H1 (cell line): ENCODE measurements at regions not wholly inside any gene's neighbourhood (a gene's known extent, or its start where the extent isn't known, plus 50 kb on each side); places are given as distances from the start of the nearest gene placed in this dataset.

Experiments
- CTCF ChIA-PET: fragments of 300-600 bp; sonication (Branson Sonifier 250); formaldehyde crosslinking; loops from one replicate; lab custom pipeline; 2021; ENCODE audit not compliant: partially characterized antibody; lab: Charles Lee
- POLR2A ChIA-PET: fragments of 300-600 bp; sonication (Branson Sonifier 250); formaldehyde crosslinking; loops from one replicate; lab custom pipeline; 2021; ENCODE audit warnings: inconsistent platforms; ENCODE audit not compliant: partially characterized antibody; lab: Charles Lee
- DNase-seq, 2 experiments: peaks; one replicate each; pipeline versions ENCODE4 v3.0.0 to v3.0.0-alpha.2; 2010 to 2022; ENCODE audit warnings: low spot score in 2 of 2, low read depth in 1 of 2, mixed read lengths in 1 of 2
- FAIRE-seq: peaks from 2 replicates; lab custom pipeline; 2011; peaks lifted over from hg19 to GRCh38; lab: Jason Lieb, UNC
- H2AFZ ChIP-seq: 2 replicates; pipeline ENCODE4 v1.8.1; 2012; ENCODE audit warnings: low read length, inconsistent platforms
- H2AK5ac ChIP-seq: 2 replicates; pipeline ENCODE4 v1.6.1; 2013; ENCODE audit warnings: low read depth, low read length
- H2BK120ac ChIP-seq: replicated peaks from 2 replicates; pipeline ENCODE3; 2013; ENCODE audit warnings: low read depth, low read length, inconsistent platforms
- H2BK12ac ChIP-seq: 2 replicates; pipeline ENCODE4 v1.6.1; 2013; ENCODE audit warnings: low read depth, low read length
- H2BK15ac ChIP-seq: 2 replicates; pipeline ENCODE4 v1.6.1; 2013; ENCODE audit warnings: low read length
- H2BK20ac ChIP-seq: 2 replicates; pipeline ENCODE4 v1.6.1; 2013; ENCODE audit warnings: low read length
- H2BK5ac ChIP-seq: 2 replicates; pipeline ENCODE4 v1.6.1; 2013; ENCODE audit warnings: low read depth, low read length
- H3K14ac ChIP-seq: 2 replicates; pipeline ENCODE4 v1.6.1; 2013; ENCODE audit warnings: inconsistent platforms; ENCODE audit not compliant: insufficient read length
- H3K18ac ChIP-seq: 2 replicates; pipeline ENCODE4 v1.6.1; 2013; ENCODE audit warnings: low read length; ENCODE audit errors: extremely low read depth
- H3K23ac ChIP-seq: 2 replicates; pipeline ENCODE4 v1.6.1; 2013; ENCODE audit warnings: inconsistent platforms; ENCODE audit not compliant: insufficient read length
- H3K23me2 ChIP-seq: 2 replicates; pipeline ENCODE4 v1.6.1; 2013; ENCODE audit warnings: low read depth, low read length
- H3K27ac ChIP-seq: 2 replicates; pipeline ENCODE4 v1.6.1; 2011; ENCODE audit warnings: low read depth, low read length, inconsistent platforms
- H3K27me3 ChIP-seq, 4 experiments: replicated peaks in 1 of 4; 1 replicate in 1 of 4; 2 replicates in 3 of 4; pipeline versions ENCODE4 v1.6.1 to v1.8.1; 2011 to 2013; ENCODE audit warnings: low read length in 3 of 4, mild to moderate bottlenecking in 3 of 4, inconsistent platforms in 2 of 4, mixed read lengths in 2 of 4, moderate library complexity in 1 of 4; ENCODE audit not compliant: control insufficient read depth in 3 of 4, insufficient read depth in 3 of 4; ENCODE audit errors: extremely low read depth in 1 of 4
- H3K36me3 ChIP-seq, 4 experiments: 2 replicates each; pipeline versions ENCODE4 v1.6.1 to v1.8.1; 2011 to 2013; ENCODE audit warnings: mild to moderate bottlenecking in 4 of 4, low read length in 3 of 4, moderate library complexity in 2 of 4, control low read depth in 1 of 4, inconsistent platforms in 1 of 4; ENCODE audit not compliant: insufficient read depth in 4 of 4, control insufficient read depth in 2 of 4
- H3K4ac ChIP-seq: replicated peaks from 2 replicates; pipeline ENCODE3; 2013; ENCODE audit warnings: low read length, low read depth, mixed read lengths, inconsistent platforms; ENCODE audit not compliant: insufficient read length
- H3K4me1 ChIP-seq, 4 experiments: replicated peaks in 1 of 4; 1 replicate in 1 of 4; 2 replicates in 3 of 4; pipeline versions ENCODE4 v1.6.1 to v1.8.1; 2011 to 2013; ENCODE audit warnings: low read length in 3 of 4, inconsistent platforms in 2 of 4, mixed read lengths in 1 of 4; ENCODE audit not compliant: insufficient read depth in 4 of 4, control insufficient read depth in 3 of 4
- H3K4me2 ChIP-seq, 2 experiments: 2 replicates each; pipeline versions ENCODE4 v1.6.1 to v1.8.1; 2011 to 2013; ENCODE audit warnings: low read depth in 2 of 2, low read length in 2 of 2, control low read depth in 1 of 2, inconsistent platforms in 1 of 2, mild to moderate bottlenecking in 1 of 2; ENCODE audit not compliant: insufficient read depth in 1 of 2
- H3K4me3 ChIP-seq, 4 experiments: fragments of 200-600, 300-600 bp in 1 of 4; sonication (generic), shearing (Covaris generic), sonication (Bioruptor Twin) in 1 of 4; 2 replicates each; pipeline versions ENCODE4 v1.5.1 to v1.8.1; 2011 to 2016; ENCODE audit warnings: low read length in 4 of 4, low read depth in 3 of 4, control low read depth in 2 of 4, inconsistent platforms in 2 of 4, mild to moderate bottlenecking in 2 of 4, mixed read lengths in 1 of 4, moderate library complexity in 1 of 4; ENCODE audit not compliant: insufficient read depth in 2 of 4; ENCODE audit errors: extremely low read depth in 1 of 4
- H3K56ac ChIP-seq: replicated peaks from 2 replicates; pipeline ENCODE3; 2013; ENCODE audit warnings: low read depth, mild to moderate bottlenecking, mixed read lengths, low read length, inconsistent platforms; ENCODE audit not compliant: insufficient read length
- H3K79me1 ChIP-seq: 2 replicates; pipeline ENCODE4 v1.6.1; 2013; ENCODE audit warnings: low read depth, low read length, control low read depth
- H3K79me2 ChIP-seq, 2 experiments: 2 replicates each; pipeline versions ENCODE4 v1.6.1 to v1.8.1; 2012 to 2013; ENCODE audit warnings: low read length in 2 of 2, mild to moderate bottlenecking in 2 of 2, inconsistent platforms in 1 of 2; ENCODE audit not compliant: insufficient read depth in 2 of 2, control insufficient read depth in 1 of 2
- H3K9ac ChIP-seq, 4 experiments: replicated peaks in 1 of 4; 1 replicate in 1 of 4; 2 replicates in 3 of 4; pipeline versions ENCODE4 v1.6.1 to v1.8.1; 2011 to 2013; ENCODE audit warnings: low read depth in 3 of 4, low read length in 3 of 4, control low read depth in 2 of 4, mild to moderate bottlenecking in 2 of 4, moderate library complexity in 2 of 4, inconsistent platforms in 1 of 4; ENCODE audit errors: extremely low read depth in 1 of 4
- H3K9me3 ChIP-seq, 2 experiments: 2 replicates each; pipeline versions ENCODE4 v1.6.1 to v1.8.1; 2012 to 2013; ENCODE audit warnings: mild to moderate bottlenecking in 2 of 2, moderate library complexity in 2 of 2, control low read depth in 1 of 2, inconsistent platforms in 1 of 2, low read depth in 1 of 2, low read length in 1 of 2, mixed read lengths in 1 of 2; ENCODE audit not compliant: insufficient read depth in 2 of 2
- H4K20me1 ChIP-seq, 2 experiments: replicated peaks in 1 of 2; 2 replicates each; pipeline versions ENCODE3 to v1.8.1; 2011 to 2013; ENCODE audit warnings: inconsistent platforms in 2 of 2, low read length in 2 of 2, mild to moderate bottlenecking in 1 of 2; ENCODE audit not compliant: insufficient read depth in 2 of 2, control insufficient read depth in 1 of 2
- H4K5ac ChIP-seq: 2 replicates; pipeline ENCODE4 v1.6.1; 2013; ENCODE audit warnings: low read length, low read depth, mixed read lengths, inconsistent platforms; ENCODE audit not compliant: insufficient read length
- H4K8ac ChIP-seq: 2 replicates; pipeline ENCODE4 v1.8.0; 2013; ENCODE audit warnings: mild to moderate bottlenecking, moderate library complexity, low read length, inconsistent platforms; ENCODE audit not compliant: insufficient read depth; ENCODE audit errors: extremely low read depth
- H4K91ac ChIP-seq: replicated peaks from 2 replicates; pipeline ENCODE3; 2013; ENCODE audit warnings: low read length, mixed read lengths, inconsistent platforms; ENCODE audit not compliant: insufficient read length
- ATF3 ChIP-seq: IDR thresholded peaks from 2 replicates; pipeline ENCODE4 v1.6.1; 2011; ENCODE audit warnings: low read depth, mild to moderate bottlenecking, low read length; ENCODE audit not compliant: insufficient read depth
- BRCA1 ChIP-seq: IDR thresholded peaks from 2 replicates; pipeline ENCODE4 v1.6.1; 2012; ENCODE audit warnings: low read depth, low read length, improper control_type of control experiment
- CBX8 ChIP-seq: fragments of 300-800, 300-1000 bp; sonication (generic); IDR thresholded peaks from 2 replicates; pipeline ENCODE4 v1.7.1; 2016; ENCODE audit warnings: low read depth, low read length, borderline replicate concordance
- GABPA ChIP-seq: IDR thresholded peaks from 2 replicates; pipeline ENCODE4 v1.6.1; 2011; ENCODE audit warnings: mild to moderate bottlenecking, low read length, moderate library complexity, borderline replicate concordance; ENCODE audit not compliant: insufficient read depth
- GTF2F1 ChIP-seq: IDR thresholded peaks from 2 replicates; pipeline ENCODE4 v1.6.1; 2012; ENCODE audit warnings: low read depth, low read length, improper control_type of control experiment, borderline replicate concordance
- HDAC2 ChIP-seq, 2 experiments: fragments of 300-600 bp in 1 of 2; sonication (generic) in 1 of 2; IDR thresholded peaks; 2 replicates each; pipeline ENCODE4 v1.6.1; 2011 to 2012; ENCODE audit warnings: low read depth in 2 of 2, low read length in 2 of 2, mild to moderate bottlenecking in 2 of 2, moderate library complexity in 2 of 2, borderline replicate concordance in 1 of 2, inconsistent platforms in 1 of 2
- HDAC6 ChIP-seq: IDR thresholded peaks from one replicate; pipeline ENCODE4 v1.7.1; 2012; ENCODE audit warnings: low read depth, mild to moderate bottlenecking, inconsistent platforms, low read length, moderate library complexity
- POLR2A ChIP-seq, 2 experiments: IDR thresholded peaks; 1 replicate in 1 of 2; 2 replicates in 1 of 2; pipeline ENCODE4 v1.6.1; 2011; ENCODE audit warnings: low read depth in 2 of 2, low read length in 2 of 2, mild to moderate bottlenecking in 2 of 2; ENCODE audit errors: control extremely low read depth in 1 of 2
- POU5F1 ChIP-seq: IDR thresholded peaks from 2 replicates; pipeline ENCODE4 v1.6.1; 2011; ENCODE audit warnings: low read depth, mild to moderate bottlenecking, low read length, moderate library complexity
- RXRA ChIP-seq: IDR thresholded peaks from 2 replicates; pipeline ENCODE4 v1.6.1; 2011; ENCODE audit warnings: low read depth, mild to moderate bottlenecking, low read length, moderate library complexity; ENCODE audit not compliant: insufficient read depth
- SAP30 ChIP-seq: fragments of 300-600 bp; sonication (generic); IDR thresholded peaks from 2 replicates; pipeline ENCODE4 v1.7.1; 2012; ENCODE audit warnings: low read length, moderate library complexity, mild to moderate bottlenecking, inconsistent platforms; ENCODE audit not compliant: insufficient read depth, insufficient replicate concordance
- SUZ12 ChIP-seq: fragments of 200-600 bp; sonication (generic); IDR thresholded peaks from 2 replicates; pipeline ENCODE4 v1.6.1; 2012; ENCODE audit warnings: mild to moderate bottlenecking, inconsistent platforms, low read length, moderate library complexity, mixed read lengths
- USF2 ChIP-seq: IDR thresholded peaks from 2 replicates; pipeline ENCODE4 v1.6.1; 2011; ENCODE audit warnings: low read length, improper control_type of control experiment
- WGBS, 2 experiments: shearing (Covaris generic) in 1 of 2; methylation state at CpG; one replicate each; pipeline versions ENCODE4 v1.1.6 to v1.1.7; 2013 to 2015; ENCODE audit warnings: low lambda C conversion rate in 2 of 2, mixed read lengths in 2 of 2, inconsistent platforms in 1 of 2, low coverage in 1 of 2, missing lambda C conversion rate in 1 of 2; ENCODE audit not compliant: insufficient replicate concordance in 2 of 2, insufficient coverage in 1 of 2, insufficient read length in 1 of 2; ENCODE audit errors: extremely low coverage in 1 of 2, missing lambda C conversion rate in 1 of 2; 5-methylcytosine and 5-hydroxymethylcytosine counted together

GRCh38 chr1:213569816-213570150 is 418.0 kb upstream of the PROX1 start:
- H2BK120ac ChIP-seq: no peak overlapping the region
- FAIRE-seq (no peak), DNase-seq (no peak)
- no peak overlapping the region for H2AK5ac ChIP-seq
- H3K23me2 ChIP-seq: no peaks in the 10 kb centered on the region
- no peak overlapping the region for H3K56ac ChIP-seq
- H2BK20ac ChIP-seq: no peak overlapping the region
- 91% methylated on average over 4 of the region's 4 CpGs; no CpG with 5 or more reads in 1 of the 2 experiments for WGBS, 2 experiments
- POLR2A ChIA-PET: no interaction called here
- H4K20me1 ChIP-seq: no peaks in the 10 kb centered on the region
- H2AFZ ChIP-seq: no peak overlapping the region
- no peak overlapping the region for H4K5ac ChIP-seq
- H3K27me3 ChIP-seq: no peaks in the 10 kb centered on the region
- H3K23ac ChIP-seq: no peak overlapping the region
- H3K4me2 ChIP-seq: no peak overlapping the region
- no peaks in the 10 kb centered on the region for H3K9me3 ChIP-seq
- no peak overlapping the region for H2BK12ac ChIP-seq
- H4K8ac ChIP-seq: no peak overlapping the region
- no peak overlapping the region for H3K4me3 ChIP-seq
- no peak overlapping the region for H3K27ac ChIP-seq
- CTCF ChIA-PET: interaction anchor here (1.1 kb wide), 1 partner anchor 9 kb away, joined by 3 read pairs; no protein-coding TSS in a partner anchor
- H2BK5ac ChIP-seq: no peak overlapping the region
- no peak overlapping the region for H2BK15ac ChIP-seq
- no peak overlapping the region for H3K14ac ChIP-seq
- no peaks in the 10 kb centered on the region for H3K79me2 ChIP-seq
- no peak overlapping the region for H3K4ac ChIP-seq
- no peaks in the 10 kb centered on the region for H3K4me1 ChIP-seq
- H3K79me1 ChIP-seq: no peaks in the 10 kb centered on the region
- no peaks in the 10 kb centered on the region for H3K36me3 ChIP-seq
- no peak overlapping the region for H3K9ac ChIP-seq
- H4K91ac ChIP-seq: no peak overlapping the region
- H3K18ac ChIP-seq: no peak overlapping the region
- no peak for TF ChIP-seq GTF2F1
- no peak for TF ChIP-seq HDAC2 (IDR thresholded peaks at IDR 0.05; ENCODE audit: borderline replicate concordance in 1 of 2, low read depth in 2 of 2, low read length in 2 of 2)
- TF ChIP-seq HDAC6: no peak
- no peak for TF ChIP-seq BRCA1
- no peak for TF ChIP-seq SUZ12
- no peak for TF ChIP-seq SAP30
- no peak for TF ChIP-seq RXRA
- no peak for TF ChIP-seq ATF3
- TF ChIP-seq USF2: no peak
- no peak for TF ChIP-seq POU5F1
- no peak for TF ChIP-seq POLR2A (IDR thresholded peaks at IDR 0.05; ENCODE audit: control extremely low read depth in 1 of 2, low read depth in 2 of 2, low read length in 2 of 2)
- no peak for TF ChIP-seq CBX8
- TF ChIP-seq GABPA: no peak
